Trophoblast cell (in vitro differentiated cells and primary cell): ENCODE measurements at regions not wholly inside any gene's neighbourhood (a gene's known extent, or its start where the extent isn't known, plus 50 kb on each side); places are given as distances from the start of the nearest gene placed in this dataset.

Source experiments
- DNase-seq, 2 donors: peaks; one replicate each; pipeline ENCODE4 v3.0.0-alpha.2; 2016
- H2AFZ ChIP-seq: 2 replicates; pipeline ENCODE4 v1.6.1; 2013; ENCODE audit warnings: low read length, moderate library complexity, mild to moderate bottlenecking; ENCODE audit not compliant: insufficient read depth, poor library complexity
- H2AK5ac ChIP-seq: 2 replicates; pipeline ENCODE4 v1.6.1; 2013; ENCODE audit warnings: mild to moderate bottlenecking, low read length
- H2BK120ac ChIP-seq: 2 replicates; pipeline ENCODE4 v1.6.1; 2013; ENCODE audit warnings: low read length, mild to moderate bottlenecking, moderate library complexity; ENCODE audit not compliant: insufficient read depth, poor library complexity
- H2BK12ac ChIP-seq: 2 replicates; pipeline ENCODE4 v1.6.1; 2013; ENCODE audit warnings: mild to moderate bottlenecking, low read length, moderate library complexity
- H2BK5ac ChIP-seq: 2 replicates; pipeline ENCODE4 v1.6.1; 2013; ENCODE audit warnings: low read length, low read depth, moderate library complexity, mild to moderate bottlenecking; ENCODE audit not compliant: poor library complexity
- H3K14ac ChIP-seq: 2 replicates; pipeline ENCODE4 v1.6.1; 2013; ENCODE audit warnings: mild to moderate bottlenecking, low read length
- H3K18ac ChIP-seq: 2 replicates; pipeline ENCODE4 v1.6.1; 2013; ENCODE audit warnings: mild to moderate bottlenecking, low read length
- H3K23ac ChIP-seq: 2 replicates; pipeline ENCODE4 v1.6.1; 2013; ENCODE audit warnings: low read length
- H3K27ac ChIP-seq: 2 replicates; pipeline ENCODE4 v1.5.1; 2013; ENCODE audit warnings: low read depth, mild to moderate bottlenecking, inconsistent platforms, low read length, moderate library complexity
- H3K27me3 ChIP-seq: 2 replicates; pipeline ENCODE4 v1.6.1; 2013; ENCODE audit warnings: inconsistent platforms, mild to moderate bottlenecking, low read length, moderate library complexity; ENCODE audit not compliant: insufficient read depth
- H3K36me3 ChIP-seq, 2 experiments: 1 replicate in 1 of 2; 2 replicates in 1 of 2; pipeline ENCODE4 v1.6.1; 2013; ENCODE audit warnings: low read length in 2 of 2, mild to moderate bottlenecking in 2 of 2, moderate library complexity in 1 of 2; ENCODE audit not compliant: insufficient read depth in 2 of 2, control insufficient read depth in 1 of 2
- H3K4ac ChIP-seq: 2 replicates; pipeline ENCODE4 v1.6.1; 2013; ENCODE audit warnings: low read depth, mild to moderate bottlenecking, low read length, moderate library complexity
- H3K4me1 ChIP-seq, 2 experiments: 1 replicate in 1 of 2; 2 replicates in 1 of 2; pipeline ENCODE4 v1.6.1; 2013; ENCODE audit warnings: low read length in 2 of 2, mild to moderate bottlenecking in 2 of 2, moderate library complexity in 1 of 2; ENCODE audit not compliant: insufficient read depth in 2 of 2, control insufficient read depth in 1 of 2
- H3K4me2 ChIP-seq: 2 replicates; pipeline ENCODE4 v1.6.1; 2013; ENCODE audit warnings: inconsistent platforms, mild to moderate bottlenecking, low read length, moderate library complexity
- H3K4me3 ChIP-seq: 2 replicates; pipeline ENCODE4 v1.5.1; 2013; ENCODE audit warnings: mild to moderate bottlenecking, low read depth, low read length, inconsistent platforms
- H3K79me1 ChIP-seq: one replicate; pipeline ENCODE4 v1.6.1; 2013; ENCODE audit warnings: low read length
- H3K79me2 ChIP-seq: 2 replicates; pipeline ENCODE4 v1.6.1; 2013; ENCODE audit warnings: low read length, mild to moderate bottlenecking; ENCODE audit not compliant: control insufficient read depth, insufficient read depth, poor library complexity
- H3K9ac ChIP-seq: 2 replicates; pipeline ENCODE4 v1.6.1; 2013; ENCODE audit warnings: mild to moderate bottlenecking, low read length
- H3K9me3 ChIP-seq: 2 replicates; pipeline ENCODE4 v1.6.1; 2013; ENCODE audit warnings: low read depth, mild to moderate bottlenecking, control low read depth, inconsistent platforms, low read length; ENCODE audit not compliant: insufficient read depth
- H4K12ac ChIP-seq: 2 replicates; pipeline ENCODE4 v1.6.1; 2013; ENCODE audit warnings: low read depth, mild to moderate bottlenecking, low read length, moderate library complexity
- H4K8ac ChIP-seq: 2 replicates; pipeline ENCODE4 v1.6.1; 2013; ENCODE audit warnings: low read depth, mild to moderate bottlenecking, low read length, moderate library complexity
- H4K91ac ChIP-seq: one replicate; pipeline ENCODE4 v1.6.1; 2013; ENCODE audit warnings: low read depth, mild to moderate bottlenecking, low read length, moderate library complexity
- WGBS: extraction: QIAGEN DNeasy Blood & Tissue Kit; methylation state at CpG from one replicate; pipeline ENCODE4 v1.1.7; 2013; ENCODE audit warnings: missing lambda C conversion rate; ENCODE audit not compliant: insufficient read length, insufficient coverage; ENCODE audit errors: extremely low coverage; 5-methylcytosine and 5-hydroxymethylcytosine counted together

DNA sequence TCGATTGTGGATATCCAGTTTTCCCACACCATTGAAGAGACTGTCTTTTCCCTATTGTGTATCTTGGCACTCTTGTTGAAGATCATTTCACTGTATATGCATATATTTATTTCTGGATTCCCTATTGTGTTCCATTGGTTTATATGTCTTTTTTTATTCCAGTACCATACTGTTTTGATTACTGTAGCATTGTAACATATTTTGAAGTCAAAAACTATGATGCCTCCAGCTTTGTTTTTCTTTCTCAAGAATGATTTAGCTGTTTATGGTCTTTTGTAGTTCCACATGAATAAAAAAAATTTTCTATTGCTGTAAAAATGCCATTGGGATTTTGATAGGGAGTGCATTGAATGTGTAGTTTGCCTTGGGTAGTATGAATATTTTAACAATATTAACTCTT, 128.1 kb upstream of the SLC38A2 start:
- no CpG with 5 or more reads among the region's 1 CpG for WGBS
- Histone ChIP-seq H3K18ac (no peak overlapping the region), H3K4me1 (no peaks in the 10 kb centered on the region), H2BK120ac (no peak overlapping the region), H4K8ac (no peak overlapping the region), H2AFZ (no peak overlapping the region), H3K4me3 (no peak overlapping the region), H3K79me2 (no peaks in the 10 kb centered on the region), H3K36me3 (peaks cover 0 to under 1% of the 10 kb centered on the region in 2 experiments), H3K27me3 (no peaks in the 10 kb centered on the region), H2BK12ac (no peak overlapping the region), H3K23ac (no peak overlapping the region), H3K4me2 (no peak overlapping the region), H3K9ac (no peak overlapping the region), H3K9me3 (no peaks in the 10 kb centered on the region), H3K14ac (no peak overlapping the region), H3K27ac (no peak overlapping the region), H4K12ac (no peak overlapping the region), H3K4ac (no peak overlapping the region), H2BK5ac (no peak overlapping the region), H4K91ac (no peak overlapping the region), H2AK5ac (no peak overlapping the region), H3K79me1 (no peaks in the 10 kb centered on the region)
- DNase-seq = no peak

DNA sequence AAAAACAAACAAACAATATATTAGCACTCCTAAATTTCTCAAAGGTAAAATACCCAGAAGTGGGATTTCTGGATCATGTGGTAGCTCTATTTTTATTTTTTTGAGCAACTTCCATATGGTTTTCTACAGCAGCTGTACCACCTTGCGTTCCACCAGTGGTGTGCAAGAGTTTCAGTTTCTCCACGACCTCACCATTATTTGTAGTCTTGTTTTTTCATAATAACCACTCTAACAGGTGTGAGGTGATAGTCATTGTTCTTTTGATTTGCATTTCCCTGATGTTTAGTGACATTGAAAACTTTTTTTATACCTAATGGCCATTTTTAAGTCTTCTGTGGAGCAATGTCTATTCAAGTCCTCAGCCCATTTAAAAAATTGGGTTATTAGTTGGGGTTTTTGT, 127.3 kb upstream of the SLC38A2 start:
- Histone ChIP-seq H3K27me3 (no peaks in the 10 kb centered on the region), H3K14ac (no peak overlapping the region), H3K4me3 (no peak overlapping the region), H3K23ac (no peak overlapping the region), H4K91ac (no peak overlapping the region), H2AFZ (no peak overlapping the region), H3K79me1 (peaks cover 2% of the 10 kb centered on the region), H2BK120ac (no peak overlapping the region), H4K12ac (no peak overlapping the region), H3K4me2 (no peak overlapping the region), H2BK5ac (no peak overlapping the region), H4K8ac (no peak overlapping the region), H3K9ac (no peak overlapping the region), H3K27ac (no peak overlapping the region), H3K9me3 (no peaks in the 10 kb centered on the region), H3K79me2 (no peaks in the 10 kb centered on the region), H3K4me1 (no peaks in the 10 kb centered on the region), H2BK12ac (no peak overlapping the region), H2AK5ac (no peak overlapping the region), H3K18ac (no peak overlapping the region), H3K4ac (no peak overlapping the region), H3K36me3 (no peaks in the 10 kb centered on the region)
- DNase-seq = no peak
- no CpG with 5 or more reads among the region's 2 CpGs for WGBS

DNA sequence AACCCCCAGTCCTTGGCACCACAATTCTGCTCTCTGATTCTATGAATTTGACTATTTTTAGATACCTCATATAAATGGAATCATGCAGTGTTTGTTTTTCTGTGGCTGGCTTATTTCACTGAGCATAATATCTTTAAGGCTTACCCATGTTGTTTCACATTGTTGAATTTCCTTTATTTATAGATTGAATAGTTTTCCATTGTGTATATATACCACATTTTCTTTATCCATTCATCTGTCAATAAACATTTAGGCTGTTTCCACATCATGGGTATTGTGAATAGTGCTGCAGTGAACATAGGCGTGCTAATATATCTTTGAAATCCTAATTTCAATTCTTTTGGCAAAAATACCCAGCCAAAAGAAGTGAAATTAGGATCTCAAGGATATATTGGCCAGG, 126.7 kb upstream of the SLC38A2 start:
- no peak overlapping the region for H3K4ac ChIP-seq
- no peak overlapping the region for H3K9ac ChIP-seq
- no peak overlapping the region for H2BK12ac ChIP-seq
- H3K14ac ChIP-seq = no peak overlapping the region
- H3K79me1 ChIP-seq = peaks cover 4% of the 10 kb centered on the region
- H4K8ac ChIP-seq = no peak overlapping the region
- H2AK5ac ChIP-seq = no peak overlapping the region
- no peak overlapping the region for H4K91ac ChIP-seq
- H2AFZ ChIP-seq = no peak overlapping the region
- no CpG with 5 or more reads among the region's 1 CpG for WGBS
- H3K4me3 ChIP-seq = no peak overlapping the region
- H3K79me2 ChIP-seq = no peaks in the 10 kb centered on the region
- DNase-seq = no peak
- no peaks in the 10 kb centered on the region for H3K36me3 ChIP-seq
- H3K4me1 ChIP-seq = no peaks in the 10 kb centered on the region
- no peaks in the 10 kb centered on the region for H3K27me3 ChIP-seq
- H3K9me3 ChIP-seq = no peaks in the 10 kb centered on the region
- no peak overlapping the region for H3K27ac ChIP-seq
- no peak overlapping the region for H3K23ac ChIP-seq
- no peak overlapping the region for H2BK5ac ChIP-seq
- no peak overlapping the region for H3K4me2 ChIP-seq
- no peak overlapping the region for H4K12ac ChIP-seq
- no peak overlapping the region for H2BK120ac ChIP-seq
- H3K18ac ChIP-seq = no peak overlapping the region

DNA sequence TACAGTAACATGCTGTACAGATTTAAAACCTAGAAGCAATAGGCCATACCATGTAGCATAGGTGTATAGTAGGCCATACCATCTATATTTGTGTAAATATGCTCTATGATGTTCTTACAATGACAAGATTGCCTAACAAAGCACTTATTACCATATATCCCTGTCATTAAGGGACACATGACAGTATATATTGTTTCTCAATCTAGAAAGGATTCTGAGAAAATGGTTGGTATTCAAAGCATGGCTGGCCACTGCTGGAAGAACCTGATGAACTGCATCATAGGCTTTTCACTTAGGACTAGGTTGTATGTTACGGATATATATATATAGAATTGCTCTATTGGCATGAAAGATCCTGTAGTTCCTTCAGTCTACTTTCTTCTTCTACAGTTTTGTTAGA, 125.2 kb upstream of the SLC38A2 start:
- Histone ChIP-seq H3K27me3 (no peaks in the 10 kb centered on the region), H4K91ac (no peak overlapping the region), H3K4me1 (peaks cover 0 to 2% of the 10 kb centered on the region in 2 experiments), H2BK12ac (no peak overlapping the region), H3K4ac (no peak overlapping the region), H3K9me3 (no peaks in the 10 kb centered on the region), H3K14ac (no peak overlapping the region), H3K9ac (no peak overlapping the region), H3K4me2 (no peak overlapping the region), H2AFZ (no peak overlapping the region), H3K36me3 (no peaks in the 10 kb centered on the region), H3K18ac (no peak overlapping the region), H2AK5ac (no peak overlapping the region), H4K8ac (no peak overlapping the region), H3K79me2 (no peaks in the 10 kb centered on the region), H3K4me3 (no peak overlapping the region), H4K12ac (no peak overlapping the region), H2BK120ac (no peak overlapping the region), H3K27ac (no peak overlapping the region), H3K79me1 (peaks cover 6% of the 10 kb centered on the region), H3K23ac (no peak overlapping the region), H2BK5ac (no peak overlapping the region)
- WGBS = no CpG with 5 or more reads among the region's 1 CpG
- peak; percentile 62 to 93 for DNase-seq
